GM12878 (cell line): ENCODE measurements at regions not wholly inside any gene's neighbourhood (a gene's known extent, or its start where the extent isn't known, plus 50 kb on each side); places are given as distances from the start of the nearest gene placed in this dataset.

Source experiments
- ATAC-seq: fragments of 200-7000 bp; cut with Tn5 transposase; 3 replicates; pipeline ENCODE4 v1.9.1; 2020; ENCODE audit warnings: mild to moderate bottlenecking, moderate library complexity
- BruUV-seq: library from RNA; stranded (reverse); fragments of 400-500 nt; replicated peaks from 2 replicates; lab custom pipeline; 2021; lab: Mats Ljungman, UMichigan
- CTCF ChIA-PET: fragments of 300-600 bp; sonication (Branson Sonifier 250); formaldehyde crosslinking; extraction: SDS; loops from one replicate; lab custom pipeline; 2021; ENCODE audit warnings: inconsistent platforms; lab: Yijun Ruan, JAX
- POLR2A ChIA-PET: fragments of 350-600 bp; formaldehyde crosslinking; extraction: SDS; loops from one replicate; lab custom pipeline; 2021; ENCODE audit warnings: inconsistent platforms; lab: Charles Lee
- RAD21 ChIA-PET: fragments of 300-600 bp; sonication (Branson Sonifier 250); formaldehyde crosslinking; loops from one replicate; lab custom pipeline; 2023; ENCODE audit warnings: antibody characterized with exemption; ENCODE audit not compliant: unreplicated experiment; lab: Charles Lee
- SMC1A ChIA-PET: fragments of 300-600 bp; sonication (Branson Sonifier 250); formaldehyde crosslinking; loops from one replicate; lab custom pipeline; 2023; ENCODE audit not compliant: unreplicated experiment, uncharacterized antibody; lab: Charles Lee
- DNase-seq: peaks from one replicate; pipeline ENCODE4 v3.0.0-alpha.2; 2011; ENCODE audit warnings: low read depth, low spot score
- FAIRE-seq: peaks from 3 replicates; lab custom pipeline; 2011; peaks lifted over from hg19 to GRCh38; lab: Jason Lieb, UNC
- H2AFZ ChIP-seq: 2 replicates; pipeline ENCODE4 v1.6.0; 2011; ENCODE audit warnings: low read depth, low read length, control low read depth; ENCODE audit not compliant: control insufficient read depth
- H3K27ac ChIP-seq: 2 replicates; pipeline ENCODE4 v1.5.1; 2011; ENCODE audit warnings: control low read depth; ENCODE audit not compliant: control insufficient read depth, insufficient read depth
- H3K27me3 ChIP-seq, 2 experiments: replicated peaks in 1 of 2; 2 replicates each; pipeline versions ENCODE4 v1.6.0 to v1.6.1; 2011; ENCODE audit warnings: low read length in 1 of 2; ENCODE audit not compliant: control insufficient read depth in 2 of 2, insufficient read depth in 2 of 2
- H3K36me3 ChIP-seq, 2 experiments: 2 replicates each; pipeline ENCODE4 v1.5.1; 2011; ENCODE audit warnings: low read length in 1 of 2; ENCODE audit not compliant: control insufficient read depth in 2 of 2, insufficient read depth in 2 of 2
- H3K4me1 ChIP-seq: 2 replicates; pipeline ENCODE4 v1.6.1; 2011; ENCODE audit warnings: mild to moderate bottlenecking, low read length, moderate library complexity, mixed read lengths; ENCODE audit not compliant: control insufficient read depth, insufficient read depth
- H3K4me2 ChIP-seq: 2 replicates; pipeline ENCODE4 v1.6.0; 2011; ENCODE audit warnings: control low read depth; ENCODE audit not compliant: control insufficient read depth, insufficient read depth
- H3K4me3 ChIP-seq: fragments of 200-600 bp; sonication (generic); 2 replicates; pipeline ENCODE4 v1.5.1; 2016
- H3K79me2 ChIP-seq: 2 replicates; pipeline ENCODE4 v1.6.0; 2011; ENCODE audit warnings: low read length; ENCODE audit not compliant: control insufficient read depth, insufficient read depth
- H3K9ac ChIP-seq: 2 replicates; pipeline ENCODE4 v1.8.0; 2011; ENCODE audit warnings: low read length, control low read depth, mixed read lengths; ENCODE audit not compliant: control insufficient read depth, insufficient read depth
- H3K9me3 ChIP-seq: replicated peaks from 3 replicates; pipeline ENCODE4 v1.5.1; 2011; ENCODE audit warnings: mild to moderate bottlenecking, low read length; ENCODE audit not compliant: control insufficient read depth, insufficient read depth
- H4K20me1 ChIP-seq: 2 replicates; pipeline ENCODE4 v1.6.0; 2011; ENCODE audit not compliant: control insufficient read depth, insufficient read depth
- BCL3 ChIP-seq: IDR thresholded peaks from 2 replicates; pipeline ENCODE4 v1.6.1; 2011; ENCODE audit warnings: borderline replicate concordance, low read depth, mild to moderate bottlenecking, moderate library complexity, low read length; ENCODE audit not compliant: insufficient read depth, poor library complexity, severe bottlenecking
- CBX3 ChIP-seq: fragments of 200-600 bp; sonication (generic); IDR thresholded peaks from 2 replicates; pipeline ENCODE4 v1.6.1; 2016; ENCODE audit warnings: low read depth, borderline replicate concordance
- HCFC1 ChIP-seq: fragments of 150-350 bp; IDR thresholded peaks from 2 replicates; pipeline ENCODE4 v1.6.1; 2014; ENCODE audit warnings: low read length
- IRF3 ChIP-seq: fragments of 450-650 bp; IDR thresholded peaks from 2 replicates; pipeline ENCODE4 v1.6.1; 2014; ENCODE audit warnings: mild to moderate bottlenecking
- JUNB ChIP-seq: IDR thresholded peaks from 2 replicates; pipeline ENCODE4 v1.6.1; 2016; ENCODE audit warnings: antibody characterized with exemption, mild to moderate bottlenecking
- JUND ChIP-seq: IDR thresholded peaks from 2 replicates; pipeline ENCODE4 v1.6.1; 2012; ENCODE audit warnings: low read depth, mild to moderate bottlenecking, low read length, improper control_type of control experiment, moderate library complexity
- RUNX3 ChIP-seq: IDR thresholded peaks from 2 replicates; pipeline ENCODE4 v1.6.1; 2012; ENCODE audit warnings: low read length, inconsistent platforms
- ZBTB40 ChIP-seq: fragments of 450-650 bp; IDR thresholded peaks from 2 replicates; pipeline ENCODE4 v1.6.1; 2016; ENCODE audit warnings: mild to moderate bottlenecking, moderate library complexity, borderline replicate concordance
- WGBS: methylation state at CpG from one replicate; pipeline ENCODE4 v1.1.6; 2016; ENCODE audit warnings: low lambda C conversion rate; ENCODE audit not compliant: insufficient replicate concordance, insufficient coverage; ENCODE audit errors: missing lambda C conversion rate; 5-methylcytosine and 5-hydroxymethylcytosine counted together
- in situ Hi-C: fragments of 300-500 bp; cut with MboI; formaldehyde crosslinking; loops from 9 replicates; pipeline ENCODE4 v1.14.3; 2018; ENCODE audit warnings: mixed read lengths
- intact Hi-C: fragments of 100-400 bp; cut with micrococcal nuclease; formaldehyde crosslinking; loops from one replicate; pipeline ENCODE4 v1.14.2; 2022; ENCODE audit not compliant: unreplicated experiment

GRCh38 chr14:97625477-97625876, 828.3 kb downstream of the VRK1 start:
- 0% methylated on average over 3 of the region's 3 CpGs for WGBS
- no peak; the same call in 2 of the 3 replicates for ATAC-seq
- H3K79me2 ChIP-seq: no peaks in the 10 kb centered on the region
- no TSS peak for BruUV-seq
- H2AFZ ChIP-seq: no peak overlapping the region
- ChIA-PET RAD21 (interaction anchor here (1.0 to 2.0 kb wide), 4 partner anchors 10 to 243 kb away, joined by 3 to 7 read pairs (median 4); no protein-coding TSS in a partner anchor), CTCF (interaction anchor here (0.8 to 2.0 kb wide), 9 partner anchors 8 to 327 kb away, joined by 3 to 14 read pairs (median 3); no protein-coding TSS in a partner anchor), SMC1A (interaction anchor here (0.7 to 2.0 kb wide), 12 partner anchors 8 to 189 kb away, joined by 3 to 9 read pairs (median 4); no protein-coding TSS in a partner anchor), POLR2A (interaction anchor here (1.6 to 1.8 kb wide), 2 partner anchors 9 to 98 kb away, joined by 3 to 8 read pairs; no protein-coding TSS in a partner anchor)
- no peaks in the 10 kb centered on the region; the same call in 1 of the 2 replicates for H3K4me1 ChIP-seq
- no peaks in the 10 kb centered on the region for H3K9me3 ChIP-seq
- no peak overlapping the region for H3K4me2 ChIP-seq
- no peak for FAIRE-seq
- H3K36me3 ChIP-seq: no peaks in the 10 kb centered on the region
- H3K27me3 ChIP-seq: no peaks in the 10 kb centered on the region
- no peaks in the 10 kb centered on the region for H4K20me1 ChIP-seq
- in situ Hi-C loops: no loop called here
- intact Hi-C loops: loop anchor here (10.0 kb wide), 2 partner anchors 191 to 321 kb away; no protein-coding TSS in a partner anchor
- no peak overlapping the region for H3K27ac ChIP-seq
- no peak for TF ChIP-seq ZBTB40
- TF ChIP-seq JUND: no peak
- TF ChIP-seq BCL3: no peak
- no peak for TF ChIP-seq CBX3
- TF ChIP-seq JUNB: no peak
- no peak for TF ChIP-seq IRF3
- TF ChIP-seq RUNX3: peak; percentile 31; the same call in 1 of the 2 replicates
- TF ChIP-seq HCFC1: no peak
- TF ChIP-seq, all 136 proteins: peak for 1
- no peak for DNase-seq
- Histone ChIP-seq H3K9ac (no peak overlapping the region), H3K4me3 (no peak overlapping the region)
